Right lobe of liver (tissue), 4 donors: ENCODE measurements at regions not wholly inside any gene's neighbourhood (a gene's known extent, or its start where the extent isn't known, plus 50 kb on each side); places are given as distances from the start of the nearest gene placed in this dataset.

Experiments
- CTCF ChIP-seq, 4 donors: fragments of 200-600 bp in 3 of 4; fragments of 450-650 bp in 1 of 4; IDR thresholded peaks; one replicate each; pipeline versions ENCODE4 v1.5.1 to v1.8.0; 2016 to 2022; ENCODE audit warnings: antibody characterized with exemption in 4 of 4, mild to moderate bottlenecking in 2 of 4
- POLR2A ChIP-seq: fragments of 450-650 bp; IDR thresholded peaks from one replicate; pipeline ENCODE4 v1.6.1; 2017; ENCODE audit warnings: antibody characterized with exemption, mild to moderate bottlenecking
- donor health status: DM: no; HTN: no; CAD: no.
- donor health status: DM: no; HTN: no; CAD: no.
- donor health status: DM: no; HTN: yes; CAD: no.

GRCh38 chr16:5461141-5461540 is 363.5 kb upstream of the EEF2KMT start:
- TF ChIP-seq CTCF (IDR thresholded peaks at IDR 0.05): no peak
- no peak for TF ChIP-seq POLR2A
